Adrenal gland (tissue), 5 donors: ENCODE measurements at regions not wholly inside any gene's neighbourhood (a gene's known extent, or its start where the extent isn't known, plus 50 kb on each side); places are given as distances from the start of the nearest gene placed in this dataset.

ENCODE experiments used
- CTCF ChIP-seq, 6 experiments: fragments of 450-650 bp in 4 of 6; fragments of 200-600 bp in 2 of 6; sonication (generic) in 1 of 6; IDR thresholded peaks; 1 replicate in 5 of 6; 2 replicates in 1 of 6; pipeline versions ENCODE4 v1.5.1 to v1.8.0; 2016 to 2021; ENCODE audit warnings: antibody characterized with exemption in 6 of 6, mild to moderate bottlenecking in 2 of 6, moderate library complexity in 1 of 6
- POLR2A ChIP-seq, 2 donors: fragments of 450-650 bp; IDR thresholded peaks; one replicate each; pipeline ENCODE4 v1.6.1; 2017; ENCODE audit warnings: antibody characterized with exemption in 2 of 2, mild to moderate bottlenecking in 2 of 2, moderate library complexity in 1 of 2
- donor health status: DM: no; HTN: no; CAD: no.

- TF ChIP-seq POLR2A (IDR thresholded peaks at IDR 0.05): no peak
- no peak for TF ChIP-seq CTCF (IDR thresholded peaks at IDR 0.05)
Measured at GRCh38 chrX:45846328-45846727, 645.7 kb upstream of the DIPK2B start.
